ENCODE measurements at regions not wholly inside any gene's neighbourhood (a gene's known extent, or its start where the extent isn't known, plus 50 kb on each side); places are given as distances from the start of the nearest gene placed in this dataset.
"Not testable (repeated sequence)": the region's sequence is repeated elsewhere in the genome, so short reads cannot be mapped to it uniquely, and the experiment has no call there.

GRCh38 chr15:47885920-47886319, 168.6 kb downstream of the SEMA6D start:
- no peak for DNase-seq (ENCODE audit: low spot score)

- no peak for DNase-seq (ENCODE audit: low spot score)
Measured at GRCh38 chr15:47887241-47887800, 170.0 kb downstream of the SEMA6D start.

GRCh38 chr15:47888385-47889100, 171.2 kb downstream of the SEMA6D start:
- no peak for DNase-seq (ENCODE audit: low spot score)

- DNase-seq (ENCODE audit: low spot score), result peak; percentile 89
Measured at GRCh38 chr15:47890397-47891150, 173.3 kb downstream of the SEMA6D start.

DNA sequence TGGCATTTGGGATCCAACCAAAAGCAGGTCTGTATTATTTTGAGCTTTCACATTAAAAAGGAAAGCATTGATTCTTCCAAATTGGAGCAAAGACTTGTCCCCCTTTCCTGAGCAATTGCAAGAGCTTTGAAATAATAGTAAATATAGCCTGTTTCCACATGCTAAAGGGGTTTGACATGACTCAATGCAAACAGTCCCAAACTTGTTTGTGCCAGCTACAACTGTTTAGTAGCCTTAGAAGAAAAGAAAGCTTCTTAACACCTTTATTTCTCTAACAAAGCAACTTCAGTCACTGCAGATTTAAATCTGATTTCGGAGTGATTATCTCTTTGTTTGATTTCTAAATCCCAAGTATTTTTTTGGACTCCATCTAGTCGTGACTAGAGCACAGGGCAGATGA, 180.2 kb downstream of the SEMA6D start:
- no peak for DNase-seq (ENCODE audit: low spot score)

GRCh38 chr15:47900751-47901150, 183.4 kb downstream of the SEMA6D start:
- peak; percentile 57 for DNase-seq (ENCODE audit: low spot score)

DNA sequence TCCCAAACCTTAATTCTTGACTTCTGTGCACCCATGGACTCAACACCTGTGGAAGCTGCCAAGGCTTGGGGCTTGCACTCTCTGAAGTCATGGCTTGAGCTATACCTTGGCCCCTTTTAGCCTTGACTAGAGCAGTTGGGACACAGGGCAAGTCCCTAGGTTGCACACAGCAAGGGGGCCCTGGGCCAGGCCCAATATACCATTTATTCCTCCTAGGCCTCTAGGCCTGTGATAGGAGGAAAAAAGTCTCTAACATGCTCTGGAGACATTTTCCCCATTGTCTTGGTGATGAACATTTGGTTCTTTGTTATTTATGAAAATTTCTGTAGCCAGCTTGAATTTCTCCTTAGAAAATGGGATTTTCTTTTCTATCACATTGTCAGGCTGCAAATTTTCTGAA, 186.1 kb downstream of the SEMA6D start:
- DNase-seq (ENCODE audit: low spot score), result no peak

GRCh38 chr15:47908486-47908885, 191.2 kb downstream of the SEMA6D start:
- peak; percentile 64 for DNase-seq (ENCODE audit: low spot score)

DNA sequence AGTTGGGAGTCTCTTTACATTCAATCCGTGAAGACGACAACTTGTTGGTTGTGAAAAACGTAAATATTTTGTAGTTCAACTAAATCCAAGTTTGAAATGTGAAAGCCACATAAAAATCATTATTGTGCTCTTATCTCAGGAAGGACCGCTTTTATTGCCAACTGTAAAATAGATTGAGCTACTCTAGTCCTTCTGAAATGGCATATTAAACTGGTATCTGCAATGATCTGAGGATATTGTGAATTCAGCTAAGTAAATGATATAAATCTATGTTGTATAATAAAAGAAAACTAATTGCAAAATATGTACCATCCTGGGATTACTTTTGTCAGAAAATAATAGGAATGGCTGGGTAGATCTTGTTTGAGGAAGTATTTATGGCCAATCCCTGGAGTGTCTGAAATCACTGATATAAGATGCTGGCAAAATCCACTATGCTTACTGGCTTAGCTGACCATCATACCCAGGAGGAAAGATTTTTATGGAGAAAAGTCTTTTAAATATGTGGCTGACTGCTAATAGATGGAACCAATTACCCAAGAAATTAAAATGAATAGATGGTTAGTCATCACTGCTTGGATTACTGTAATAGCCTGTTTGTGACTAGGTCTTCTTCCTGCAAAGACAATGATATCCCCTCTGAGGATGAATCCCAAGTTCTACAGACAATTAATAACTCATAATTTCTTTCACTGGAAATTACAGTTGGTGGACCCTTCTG, 191.8 kb downstream of the SEMA6D start:
- peak; percentile 75 for DNase-seq (ENCODE audit: low spot score)

- DNase-seq (ENCODE audit: low spot score), result not testable (repeated sequence)
Measured at GRCh38 chr15:47912910-47913309, 195.6 kb downstream of the SEMA6D start.

DNA sequence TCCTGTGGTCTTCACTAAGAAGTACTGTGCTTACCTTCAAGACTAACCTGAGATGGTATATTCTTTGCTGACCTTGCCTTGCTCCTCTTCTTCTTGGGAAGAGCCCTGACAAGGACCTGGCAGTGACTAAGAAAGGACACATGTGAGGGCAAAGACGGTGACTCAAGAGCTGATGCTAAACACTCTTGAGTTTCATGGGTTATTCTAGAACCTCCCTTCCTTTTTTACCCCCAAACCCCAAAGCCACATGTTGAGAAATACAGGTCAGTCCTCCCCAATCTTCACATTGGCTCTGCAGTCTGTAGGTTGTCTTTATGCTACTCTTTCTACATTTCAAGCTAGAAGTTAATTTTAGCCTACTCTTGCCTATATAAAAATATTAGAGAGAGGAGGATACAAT, 200.6 kb downstream of the SEMA6D start:
- no peak for DNase-seq (ENCODE audit: low spot score)

DNA sequence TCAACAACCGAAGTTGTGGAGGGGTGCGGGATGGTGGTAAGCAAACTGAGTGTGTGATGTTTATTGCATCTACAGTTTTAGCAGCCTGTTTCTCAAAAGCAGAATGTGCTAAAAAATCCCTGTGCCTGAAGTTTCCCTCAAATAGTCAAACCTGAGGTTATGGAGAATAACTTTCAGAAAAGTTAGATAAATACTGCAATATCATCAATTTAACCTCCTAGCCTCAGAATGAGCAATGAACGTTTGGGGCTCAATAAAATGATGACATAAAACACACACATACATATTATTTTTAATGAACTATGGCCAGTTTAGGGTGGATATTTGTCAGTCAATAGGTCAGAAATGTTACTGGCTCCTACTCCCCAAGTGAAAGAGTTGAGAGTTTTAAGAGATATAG, 201.6 kb downstream of the SEMA6D start:
- DNase-seq (ENCODE audit: low spot score), result no peak

- DNase-seq (ENCODE audit: low spot score), result no peak
Measured at GRCh38 chr15:47924381-47924780, 196.4 kb upstream of the SLC24A5 start.

DNA sequence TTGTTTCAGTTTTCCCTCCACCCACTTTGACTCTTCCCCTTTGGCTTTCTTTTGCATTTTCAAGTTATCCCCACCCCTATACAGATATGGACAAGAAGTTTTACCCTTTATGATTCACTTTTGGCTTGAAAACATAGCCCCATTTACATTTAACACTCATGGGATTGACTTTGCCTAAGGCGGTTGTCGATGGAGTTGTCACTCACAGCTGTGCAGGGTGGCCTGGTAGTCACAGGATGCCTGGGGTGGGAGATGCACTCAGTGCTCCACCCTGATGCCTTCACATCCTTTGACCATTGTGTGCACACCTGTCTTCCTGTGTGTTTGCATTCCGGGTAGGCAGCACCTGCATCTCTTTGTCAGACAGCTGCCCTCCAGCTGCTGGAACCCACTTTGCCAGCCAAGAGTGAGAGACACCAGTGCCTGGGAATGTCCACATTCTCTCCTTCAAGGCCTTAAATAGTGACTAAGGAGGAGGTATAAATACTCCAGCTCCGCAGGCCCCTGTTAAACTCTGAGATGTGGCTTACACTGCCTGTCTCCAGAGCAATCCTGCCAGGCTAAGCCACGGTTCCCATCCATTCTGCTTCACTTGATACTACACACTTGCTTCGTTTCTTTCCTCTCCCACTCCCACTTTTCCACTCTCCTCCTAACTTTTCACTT, 191.5 kb upstream of the SLC24A5 start:
- no peak for DNase-seq (ENCODE audit: low spot score)

DNA sequence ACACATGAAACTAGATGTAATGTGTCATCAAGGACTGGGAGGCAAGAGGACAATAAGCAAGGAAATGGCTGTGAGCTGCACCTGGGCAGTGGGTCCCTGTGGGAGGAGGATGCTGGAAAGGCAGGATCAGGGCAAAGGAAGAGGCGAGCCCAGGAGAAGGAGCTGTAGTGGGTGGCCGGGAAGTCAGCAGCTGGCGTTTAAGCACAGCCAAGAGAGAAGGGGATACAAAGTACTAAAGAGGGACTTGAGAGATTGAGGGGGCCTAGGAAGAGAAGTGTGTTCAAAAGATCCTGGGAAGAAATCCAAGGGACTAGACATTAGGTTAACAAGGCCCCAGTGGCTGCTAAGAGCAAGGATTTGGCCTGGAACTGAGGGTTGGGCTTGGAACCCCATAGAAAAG, 188.5 kb upstream of the SLC24A5 start:
- no peak for DNase-seq (ENCODE audit: low spot score)

- peak; percentile 29 for DNase-seq (ENCODE audit: low spot score)
Measured at GRCh38 chr15:47932951-47933641, 187.7 kb upstream of the SLC24A5 start.

DNA sequence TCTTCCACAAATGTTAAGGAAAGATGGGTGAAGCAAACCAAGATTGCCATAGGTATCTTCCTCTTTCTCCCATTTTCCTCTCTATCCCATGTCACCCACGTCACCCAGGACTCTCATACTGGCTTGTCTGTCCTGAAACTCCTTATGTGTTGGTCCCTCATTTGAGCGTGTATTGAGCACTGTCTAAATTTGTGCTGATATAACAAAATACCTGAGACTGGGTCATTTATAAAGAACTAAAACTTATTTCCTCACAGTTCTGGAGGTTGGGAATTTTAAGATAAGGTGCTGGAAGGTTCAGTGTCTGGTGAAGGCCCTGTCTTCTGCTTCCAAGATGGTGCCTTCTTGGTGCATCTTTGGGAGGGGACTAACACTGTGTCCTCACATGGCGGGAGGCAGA, 186.9 kb upstream of the SLC24A5 start:
- DNase-seq (ENCODE audit: low spot score), result no peak

DNA sequence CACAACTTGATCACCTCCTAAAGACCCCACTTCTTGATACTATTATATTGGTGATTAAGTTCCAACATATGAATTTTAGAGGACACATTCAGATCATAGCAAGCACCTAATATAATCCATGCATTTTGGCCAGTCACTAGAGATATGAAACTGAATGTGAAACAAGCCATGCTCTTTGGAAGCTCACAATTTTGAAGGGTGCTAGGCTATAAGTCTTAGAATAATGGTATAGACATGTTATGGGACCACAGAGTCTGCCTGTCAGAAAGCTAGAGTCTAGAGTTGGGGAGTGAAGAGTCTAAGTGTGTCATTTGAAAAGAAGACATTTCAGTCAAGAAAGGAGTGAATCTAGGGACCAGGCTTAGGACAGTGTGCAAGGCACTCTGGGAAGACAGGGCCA, 186.4 kb upstream of the SLC24A5 start:
- no peak for DNase-seq (ENCODE audit: low spot score)

DNA sequence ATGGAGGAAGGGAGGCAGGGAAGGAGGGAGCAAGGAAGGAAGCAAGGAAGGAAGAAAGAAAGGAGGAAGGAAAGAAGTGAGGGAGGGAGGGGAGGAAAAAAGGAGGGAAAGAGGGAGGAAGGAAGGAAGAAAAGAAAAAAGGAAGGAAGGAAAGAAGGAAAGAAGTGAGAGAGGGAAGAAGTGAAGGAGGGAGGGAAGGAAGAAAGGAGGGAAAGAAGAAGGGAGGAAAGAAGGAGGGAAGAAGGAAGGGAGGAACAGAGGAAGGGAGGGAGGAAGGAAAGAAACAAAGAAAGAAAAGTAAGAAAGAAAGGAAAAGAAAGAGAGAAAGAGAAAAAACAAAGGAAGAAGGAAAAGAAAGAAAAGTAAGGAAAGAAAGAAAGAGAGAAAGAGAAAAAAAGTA, 183.0 kb upstream of the SLC24A5 start:
- no peak for DNase-seq (ENCODE audit: low spot score)

GRCh38 chr15:47944637-47945288, 176.0 kb upstream of the SLC24A5 start:
- no peak for DNase-seq (ENCODE audit: low spot score)

Measured in umbilical cord (tissue), 1 donor.